GM21737 (cell line): ENCODE measurements at regions not wholly inside any gene's neighbourhood (a gene's known extent, or its start where the extent isn't known, plus 50 kb on each side); places are given as distances from the start of the nearest gene placed in this dataset.

Source experiments
- ATAC-seq: cut with Tn5 transposase; IDR thresholded peaks from one replicate; pipeline ENCODE4 v1.9.1; 2021; ENCODE audit warnings: mild to moderate bottlenecking, moderate library complexity; ENCODE audit not compliant: unreplicated experiment

DNA sequence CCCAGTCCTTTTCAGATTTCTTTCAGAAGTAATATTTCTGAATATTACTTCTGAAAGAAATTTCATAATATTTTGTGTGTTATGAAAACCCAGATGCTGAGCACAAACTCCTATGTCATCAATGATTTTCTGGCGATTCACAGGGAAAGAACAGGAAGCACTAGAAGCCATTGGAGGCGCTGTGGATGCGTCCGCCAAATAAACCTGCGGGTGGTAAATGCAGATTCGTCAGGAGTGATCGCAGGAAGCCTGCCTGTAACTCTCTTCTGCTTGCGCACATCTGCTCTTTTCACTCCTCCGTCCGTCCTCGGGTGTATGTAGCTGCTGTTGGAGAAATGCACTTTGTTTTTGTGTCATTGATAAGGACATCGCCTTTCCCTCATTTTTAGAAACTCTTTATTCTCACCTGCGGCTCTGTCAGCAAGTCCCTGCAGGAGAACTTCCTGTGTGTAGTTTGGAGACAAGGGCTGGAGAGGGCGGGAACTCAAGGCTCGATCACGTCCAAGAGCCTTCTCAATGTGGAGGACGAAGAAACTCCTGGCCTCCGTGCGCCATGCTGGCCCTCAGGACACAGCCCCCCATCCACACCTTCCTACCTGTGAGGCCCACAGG, 483.8 kb downstream of the GALR1 start:
- ATAC-seq, result no peak

DNA sequence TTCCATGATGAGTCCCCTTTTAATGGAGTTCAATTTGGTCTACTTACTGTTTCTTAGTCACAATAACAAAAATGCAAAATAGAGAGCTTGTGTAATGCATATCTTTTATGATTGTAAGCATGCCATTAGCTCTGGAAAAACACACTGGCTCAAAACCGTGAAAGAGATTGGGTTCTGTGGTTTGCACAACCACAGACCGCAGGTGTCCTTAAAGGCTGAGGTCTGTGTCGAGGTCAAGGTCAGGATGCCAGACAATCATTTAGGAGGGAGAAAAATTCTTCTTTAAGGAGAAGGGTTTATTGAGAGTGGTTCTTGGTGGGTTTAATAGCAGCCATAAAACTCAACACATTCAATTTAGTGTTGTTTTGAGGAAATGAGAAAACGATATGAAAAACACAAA, 487.2 kb downstream of the GALR1 start:
- ATAC-seq, result no peak

DNA sequence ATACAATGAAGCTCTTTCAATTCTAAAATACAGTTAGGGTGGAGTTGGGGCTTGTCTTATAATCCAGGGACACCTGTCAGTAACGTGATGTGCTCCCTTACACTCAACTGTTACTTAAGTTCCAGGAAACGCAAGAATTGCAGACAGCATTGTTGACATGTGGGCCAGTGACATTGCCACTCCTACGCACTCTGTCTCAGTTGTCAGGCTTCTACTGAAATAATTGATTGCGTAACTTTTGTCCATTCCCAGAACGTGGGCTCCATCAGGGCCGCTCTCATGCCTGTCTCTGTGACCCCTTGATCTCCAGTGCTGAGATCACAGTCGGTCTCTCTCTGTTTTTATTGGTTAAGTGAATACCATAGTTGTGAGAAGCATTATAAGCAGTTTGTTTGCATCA, 487.8 kb downstream of the GALR1 start:
- ATAC-seq, result no peak

GRCh38 chr18:77749089-77749488, 499.4 kb downstream of the GALR1 start:
- no peak for ATAC-seq

GRCh38 chr18:77750006-77750405, 500.4 kb downstream of the GALR1 start:
- ATAC-seq, result no peak

- ATAC-seq, result no peak
Observed at GRCh38 chr18:77754475-77755044, 504.9 kb downstream of the GALR1 start.

DNA sequence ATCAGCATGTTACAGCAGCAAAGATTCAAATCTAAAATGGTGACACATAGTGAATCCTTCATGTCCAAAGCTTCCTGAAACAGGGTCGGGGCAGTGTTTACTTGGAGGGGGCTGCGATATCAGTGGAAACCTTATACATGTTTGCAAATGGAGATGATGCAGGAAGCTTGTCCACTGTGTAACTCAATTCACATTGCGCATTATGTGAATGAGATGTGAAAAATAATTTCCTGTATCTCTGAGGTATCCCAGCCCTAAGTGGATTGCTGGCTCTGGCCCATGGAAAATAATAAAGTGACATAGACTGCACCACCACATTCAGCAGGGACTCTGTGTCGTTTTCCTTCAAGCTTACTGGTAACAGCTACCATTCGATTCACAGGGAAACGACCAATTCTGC, 505.5 kb downstream of the GALR1 start:
- no peak for ATAC-seq

DNA sequence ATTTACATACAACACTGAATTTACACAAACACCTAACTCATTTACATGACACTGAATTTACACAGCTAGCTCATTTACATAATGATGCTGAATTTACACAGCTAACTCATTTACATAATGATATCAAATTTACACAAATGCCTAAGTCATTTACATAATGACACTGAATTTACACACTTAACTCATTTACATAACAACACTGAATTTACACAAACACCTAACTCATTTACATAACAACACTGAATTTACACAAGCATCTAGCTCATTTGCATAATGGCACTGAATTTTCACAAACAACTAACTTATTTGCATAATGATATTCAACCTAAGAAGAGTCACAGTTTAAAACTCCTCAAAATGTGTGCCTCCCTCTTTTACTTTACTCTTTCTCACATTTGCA, 511.7 kb downstream of the GALR1 start:
- ATAC-seq, result no peak

DNA sequence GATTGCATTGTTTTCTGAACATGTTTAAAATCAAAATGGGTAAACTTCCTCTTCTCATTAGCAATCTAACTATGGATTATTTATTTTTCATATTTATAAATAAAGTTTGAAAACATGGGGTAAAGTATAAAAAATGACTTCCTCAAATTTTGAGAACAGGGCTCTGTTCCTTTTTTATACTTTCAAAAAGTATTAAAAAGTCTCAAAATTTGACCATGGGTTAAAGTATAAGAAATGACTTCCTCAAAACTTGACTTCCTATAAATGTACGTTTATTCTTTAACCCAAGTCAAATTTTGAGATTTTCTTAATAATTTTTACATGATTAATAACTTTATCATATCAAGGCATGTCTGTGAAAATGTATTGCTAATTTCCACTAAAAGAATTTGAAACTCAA, 512.4 kb downstream of the GALR1 start:
- no peak for ATAC-seq

- no peak for ATAC-seq
Observed at GRCh38 chr18:77762642-77763041, 513.0 kb downstream of the GALR1 start.

DNA sequence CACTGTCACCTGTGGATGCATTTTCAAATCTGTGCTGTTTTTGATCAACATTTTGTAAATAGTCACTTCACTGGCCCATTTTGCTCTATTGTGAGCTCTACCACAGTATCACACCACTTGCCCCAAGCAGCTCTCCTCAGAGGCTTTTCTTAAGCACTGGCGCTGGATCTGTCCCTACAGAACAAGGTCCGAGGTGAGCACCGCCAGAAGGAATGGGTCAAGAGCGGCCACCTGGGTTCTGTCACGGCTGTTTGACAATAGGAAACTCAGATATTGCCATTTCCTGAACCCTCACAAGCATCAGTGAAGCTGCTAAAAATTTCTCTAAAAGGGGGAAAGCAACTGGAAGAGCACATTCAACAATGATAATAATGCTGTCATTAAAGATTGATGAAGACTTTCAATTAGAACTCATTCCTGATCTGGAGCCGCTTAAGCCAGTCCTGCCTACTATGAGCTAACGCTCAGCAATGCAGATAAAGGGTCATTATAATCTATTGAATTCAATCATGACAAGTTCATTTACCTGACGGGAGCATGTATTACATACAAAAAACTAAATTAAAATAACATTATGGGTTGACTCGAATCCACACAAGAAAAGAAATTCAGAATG, 514.0 kb downstream of the GALR1 start:
- no peak for ATAC-seq

DNA sequence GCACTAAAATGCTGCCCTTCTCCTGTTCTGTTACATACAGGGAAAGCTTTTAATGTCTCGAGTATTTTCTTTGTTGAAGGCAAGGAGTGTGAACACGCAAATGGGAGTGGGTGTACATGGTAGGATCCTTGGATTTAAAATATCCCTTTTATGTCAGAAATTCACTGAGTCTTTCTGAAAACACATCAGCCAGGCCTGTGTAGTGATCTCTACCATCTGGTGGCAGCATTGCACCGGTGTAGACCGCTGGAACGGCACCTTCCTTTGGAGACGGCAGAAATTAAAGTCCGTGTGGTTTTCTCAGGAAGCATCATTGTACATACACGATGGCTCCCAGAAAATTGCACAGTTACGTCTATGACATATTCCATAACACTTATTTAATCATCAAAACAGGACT, 515.8 kb downstream of the GALR1 start:
- ATAC-seq, result no peak

GRCh38 chr18:77766421-77766820, 516.8 kb downstream of the GALR1 start:
- no peak for ATAC-seq

DNA sequence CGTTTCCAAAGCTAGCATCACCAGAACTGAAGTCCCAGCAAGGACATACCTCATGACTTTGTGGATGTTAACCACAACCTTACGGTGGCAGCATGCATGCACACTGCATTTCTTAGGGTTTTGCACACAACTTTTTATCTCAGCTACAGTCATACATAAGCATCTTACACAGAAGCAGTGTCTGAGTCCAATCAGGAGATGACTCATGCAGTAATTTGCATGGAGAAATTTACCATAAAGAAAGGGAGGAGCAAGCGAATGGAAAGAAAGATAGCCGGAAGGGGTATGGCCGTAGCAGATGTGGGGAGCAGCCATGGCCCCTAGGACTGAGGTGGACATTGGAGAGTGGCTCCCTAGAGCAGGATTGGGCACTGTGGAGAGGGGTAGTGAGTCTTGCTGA, 522.5 kb downstream of the GALR1 start:
- ATAC-seq, result no peak

DNA sequence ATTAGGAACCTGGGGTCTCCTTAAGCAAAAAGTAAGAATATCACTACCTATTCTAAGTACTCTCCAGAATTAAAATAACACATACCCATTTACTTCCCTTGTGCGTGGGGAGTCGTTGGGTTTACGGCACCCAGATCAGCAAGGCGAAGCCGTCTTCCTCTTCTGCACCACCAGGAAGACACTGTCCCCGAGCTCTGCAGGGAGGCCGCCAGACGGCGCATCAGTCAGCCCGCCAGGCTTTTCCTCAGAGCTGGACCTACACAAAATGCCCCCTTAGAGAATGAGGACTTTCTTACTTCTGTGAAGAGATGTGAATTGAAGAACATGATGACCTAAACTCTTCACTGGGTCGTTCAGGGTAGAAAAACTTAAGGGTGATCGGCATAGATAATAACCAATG, 526.5 kb downstream of the GALR1 start:
- no peak for ATAC-seq

DNA sequence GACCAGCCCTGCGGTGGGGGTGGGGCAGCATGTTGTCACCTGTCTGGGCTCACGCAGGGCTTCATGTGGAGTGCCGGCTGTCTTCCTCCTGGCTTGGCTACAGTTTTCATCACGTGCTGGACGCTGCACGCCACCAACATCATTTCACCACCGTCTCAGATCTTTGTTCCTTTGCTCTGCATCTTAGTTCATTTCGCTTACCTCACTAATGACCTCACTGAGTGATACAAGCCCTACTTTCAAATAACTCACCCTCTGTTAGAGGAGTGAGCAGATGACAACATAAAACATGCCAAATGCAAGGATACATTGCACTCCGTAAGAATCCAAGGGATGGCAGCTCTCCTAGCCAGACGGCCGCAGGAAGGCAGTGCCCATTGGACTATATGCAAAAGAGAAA, 527.5 kb downstream of the GALR1 start:
- no peak for ATAC-seq

- ATAC-seq, result no peak
Observed at GRCh38 chr18:77784759-77785379, 535.2 kb downstream of the GALR1 start.

- no peak for ATAC-seq
Observed at GRCh38 chr18:77785415-77785975, 535.8 kb downstream of the GALR1 start.

DNA sequence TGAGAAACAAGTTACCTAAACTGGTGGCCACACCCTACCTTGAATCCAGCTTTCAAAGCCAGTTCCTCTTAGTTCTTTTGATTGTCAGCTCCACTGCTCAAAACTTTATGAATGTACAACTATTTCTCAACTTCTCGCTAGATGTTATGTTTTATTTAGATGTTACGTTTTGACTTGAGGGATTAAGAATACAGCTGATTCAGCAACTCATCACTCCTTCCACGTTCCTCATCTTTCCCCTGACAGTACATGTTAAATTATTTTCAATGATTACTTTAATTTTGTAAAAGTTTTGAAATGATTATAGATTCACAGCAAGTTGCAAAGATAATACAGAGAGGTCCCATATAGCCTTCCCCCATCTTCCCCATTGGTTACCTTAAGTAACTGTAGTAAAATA, 553.4 kb downstream of the GALR1 start:
- ATAC-seq, result no peak

DNA sequence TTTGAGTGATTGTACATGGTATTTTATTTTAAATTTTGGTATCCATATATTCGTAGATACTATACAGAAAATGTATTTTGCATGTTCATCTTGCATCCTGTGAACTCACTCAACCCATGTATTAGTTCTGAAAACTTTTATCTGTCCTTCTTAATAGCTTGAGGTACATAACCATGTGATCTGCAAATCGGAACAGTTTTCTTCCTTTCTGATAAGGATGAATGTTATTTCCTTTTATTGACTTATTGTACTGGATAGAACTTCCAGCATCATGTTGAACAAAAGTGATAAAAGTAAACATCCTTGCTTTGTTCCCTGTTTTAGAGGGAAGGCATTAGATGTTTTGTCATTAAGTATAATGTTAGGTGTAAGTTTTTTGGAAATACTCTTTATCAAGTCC, 554.7 kb downstream of the GALR1 start:
- ATAC-seq, result no peak

DNA sequence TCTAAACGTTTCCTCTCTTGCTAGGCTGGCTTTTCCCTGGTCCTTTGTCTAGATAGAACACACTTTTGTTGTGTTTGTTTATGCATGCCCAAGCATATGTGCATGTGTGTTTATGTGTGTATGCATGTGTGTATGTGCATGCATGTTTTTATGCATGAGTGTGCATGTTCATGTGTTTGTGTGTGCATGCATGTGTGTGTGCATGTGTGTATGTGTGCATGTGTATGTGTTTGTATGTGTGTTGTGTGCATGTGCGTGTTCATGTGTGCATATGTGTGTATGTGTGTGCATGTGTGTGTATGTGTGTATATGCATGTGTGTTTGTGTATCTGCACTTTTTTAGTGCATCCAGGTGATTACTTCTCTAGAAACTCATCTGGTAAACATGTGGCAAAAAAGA, 558.0 kb downstream of the GALR1 start:
- ATAC-seq, result no peak

DNA sequence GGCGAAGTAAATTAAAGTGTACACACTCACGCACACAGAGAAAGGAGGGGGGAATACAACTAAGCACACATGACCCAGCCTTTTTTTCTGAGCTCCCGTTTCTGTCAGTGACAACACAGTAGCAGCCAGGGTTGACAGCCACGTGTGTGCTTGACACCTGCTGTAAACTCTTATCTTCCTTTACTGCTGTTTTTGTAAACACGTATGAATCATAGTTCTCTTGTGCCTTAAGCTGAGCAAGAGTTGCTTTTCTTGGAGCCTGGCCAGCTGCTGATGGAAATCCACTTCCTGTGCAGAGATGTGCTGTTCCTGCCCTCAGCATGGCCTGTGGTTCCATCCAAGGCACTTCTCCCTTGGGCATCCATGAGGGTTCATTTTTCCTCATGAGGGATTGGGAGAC, 561.9 kb downstream of the GALR1 start:
- no peak for ATAC-seq
